GM19240 (cell line): ENCODE measurements at regions not wholly inside any gene's neighbourhood (a gene's known extent, or its start where the extent isn't known, plus 50 kb on each side); places are given as distances from the start of the nearest gene placed in this dataset.
A peak's percentile ranks its signal among the peaks of the same experiment; 100 is the strongest.

ENCODE experiments used
- DNase-seq: peaks from one replicate; pipeline ENCODE4 v3.0.0; 2011; ENCODE audit warnings: low spot score; ENCODE audit not compliant: insufficient read length

- no peak for DNase-seq
These were observed 153.0 kb upstream of the CAND1 start for GRCh38 chr12:67116134-67116533.

GRCh38 chr12:67122584-67122983 lies 146.6 kb upstream of the CAND1 start:
- DNase-seq, result no peak

- DNase-seq, result no peak
These were observed 131.9 kb upstream of the CAND1 start for GRCh38 chr12:67137256-67137655.

GRCh38 chr12:67141296-67142018 lies 127.7 kb upstream of the CAND1 start:
- no peak for DNase-seq

DNA sequence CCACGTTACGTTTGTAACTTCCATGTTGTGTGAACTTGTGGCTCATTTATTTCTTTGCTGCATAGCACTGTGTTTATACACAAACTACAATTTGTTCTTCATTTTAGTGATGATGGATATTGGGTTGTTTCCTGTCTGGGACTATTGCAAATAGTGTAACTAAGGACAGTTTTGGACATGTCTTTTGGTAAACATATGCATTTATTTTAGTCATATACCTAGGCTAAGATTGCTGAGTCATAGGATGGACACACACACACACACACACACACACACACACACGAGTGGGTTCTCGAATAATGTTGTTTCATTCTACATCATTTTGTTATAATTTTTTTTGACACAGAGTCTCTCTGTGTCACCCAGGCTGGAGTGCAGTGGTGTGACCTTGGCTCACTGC lies 123.5 kb upstream of the CAND1 start:
- no peak for DNase-seq

- no peak for DNase-seq
These were observed 122.1 kb upstream of the CAND1 start for GRCh38 chr12:67147030-67147429.

GRCh38 chr12:67147447-67147846 lies 121.7 kb upstream of the CAND1 start:
- DNase-seq, result no peak

DNA sequence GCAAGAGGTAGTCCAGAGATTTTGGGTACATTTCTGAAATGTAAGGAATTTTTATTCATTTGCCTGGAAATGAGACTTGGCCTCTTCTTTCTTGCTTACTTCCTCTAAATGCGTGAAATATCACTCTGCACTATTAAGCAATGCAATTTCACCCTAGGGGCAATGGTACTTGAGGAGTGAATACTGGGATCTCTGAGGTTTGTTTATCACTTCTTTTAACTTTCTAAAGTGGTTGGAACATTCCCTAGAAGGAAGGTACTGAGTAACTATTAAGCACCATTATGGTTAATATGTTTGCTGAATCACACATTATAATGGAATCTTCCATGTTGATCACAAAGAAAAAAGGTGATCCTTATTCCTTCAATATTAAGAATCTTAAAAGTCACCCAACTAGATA lies 120.9 kb upstream of the CAND1 start:
- DNase-seq, result no peak

GRCh38 chr12:67151886-67152285 lies 117.3 kb upstream of the CAND1 start:
- no peak for DNase-seq

GRCh38 chr12:67152451-67152850 lies 116.7 kb upstream of the CAND1 start:
- DNase-seq, result no peak

- no peak for DNase-seq
These were observed 114.3 kb upstream of the CAND1 start for GRCh38 chr12:67154901-67155300.

DNA sequence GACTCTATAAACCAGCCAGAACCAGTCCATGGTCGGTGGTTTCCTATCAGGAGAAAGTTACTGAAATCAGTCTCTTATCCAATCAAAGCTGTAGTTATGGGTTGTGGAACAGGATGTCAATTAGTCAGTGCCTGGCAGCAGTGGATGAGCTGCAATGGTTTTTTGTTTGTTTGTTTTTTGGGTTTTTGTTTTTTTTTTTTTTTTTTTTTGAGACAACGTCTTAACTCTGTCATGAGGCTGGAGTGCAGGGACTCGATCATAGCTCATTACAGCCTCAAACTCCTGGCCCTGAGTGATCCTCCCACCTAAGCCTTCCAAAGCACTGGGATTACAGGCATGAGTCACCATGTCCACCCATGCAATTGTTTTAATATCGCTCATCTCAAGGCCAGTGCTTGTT lies 113.3 kb upstream of the CAND1 start:
- no peak for DNase-seq

DNA sequence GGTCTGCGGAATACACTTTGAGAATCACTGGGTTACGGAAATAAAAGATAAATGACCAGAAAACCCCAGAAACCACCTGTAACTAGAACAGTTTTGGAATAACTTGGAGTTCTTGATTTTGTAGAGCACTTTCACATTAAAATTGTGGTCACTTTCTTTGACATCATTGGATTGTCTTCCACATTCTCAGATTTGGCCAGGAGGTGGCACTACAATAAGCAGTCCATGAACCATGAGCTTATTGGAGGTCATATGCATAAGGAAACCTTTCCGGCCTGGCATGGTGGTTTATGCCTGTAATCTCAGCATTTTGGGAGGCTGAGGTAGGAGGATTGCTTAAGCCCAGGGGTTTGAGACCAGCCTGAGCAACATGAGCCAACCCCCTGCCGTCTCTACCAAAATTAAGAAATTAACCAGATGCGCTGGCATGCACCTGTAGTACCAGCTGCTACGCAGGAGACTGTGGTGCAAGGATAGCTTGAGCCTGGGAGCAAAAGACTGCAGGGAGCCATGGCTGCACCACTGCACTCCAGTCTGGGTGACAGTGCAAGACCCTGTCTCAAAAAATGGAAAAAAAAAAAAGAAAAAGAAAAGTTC lies 107.7 kb upstream of the CAND1 start:
- DNase-seq, result peak; percentile 4

DNA sequence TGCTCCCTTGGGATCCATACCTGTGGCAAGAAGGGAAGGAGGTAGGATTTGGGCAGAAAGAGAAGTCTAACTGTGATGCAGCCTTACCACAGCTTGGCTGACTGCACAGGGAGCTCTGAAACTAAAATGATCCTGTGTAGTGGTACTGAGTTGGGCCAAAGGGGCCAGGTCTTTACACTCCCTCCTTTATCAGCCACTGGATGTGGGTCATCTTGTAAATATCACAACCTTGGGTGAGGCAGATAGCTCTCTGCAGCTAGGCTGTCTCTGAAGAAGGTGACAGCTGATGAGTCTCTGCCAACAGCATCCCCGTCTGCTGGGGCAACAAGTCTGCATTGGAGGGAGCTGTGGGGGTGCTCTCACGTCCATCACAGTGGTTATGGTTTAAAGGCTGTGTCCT lies 95.9 kb upstream of the CAND1 start:
- no peak for DNase-seq

GRCh38 chr12:67182551-67182950 lies 86.6 kb upstream of the CAND1 start:
- no peak for DNase-seq

DNA sequence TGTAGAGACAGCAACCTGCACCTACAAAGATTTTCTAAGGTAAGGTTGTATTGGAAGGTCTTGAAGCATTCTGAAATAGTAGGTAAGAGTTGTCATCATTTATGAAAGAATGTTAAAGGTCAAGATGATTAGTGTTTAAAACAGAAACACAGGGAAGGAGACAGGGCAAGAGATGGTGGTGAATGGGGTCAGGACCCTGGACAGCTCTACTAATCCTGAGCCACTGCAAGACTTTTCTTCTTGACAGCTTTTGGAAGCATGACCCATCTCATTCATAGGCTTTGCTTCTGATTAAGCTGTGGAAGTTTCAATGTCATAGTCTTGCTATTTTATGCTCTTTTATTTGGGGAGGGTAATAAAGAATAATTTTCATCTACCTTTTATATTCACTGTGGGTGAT lies 75.5 kb upstream of the CAND1 start:
- DNase-seq, result no peak

DNA sequence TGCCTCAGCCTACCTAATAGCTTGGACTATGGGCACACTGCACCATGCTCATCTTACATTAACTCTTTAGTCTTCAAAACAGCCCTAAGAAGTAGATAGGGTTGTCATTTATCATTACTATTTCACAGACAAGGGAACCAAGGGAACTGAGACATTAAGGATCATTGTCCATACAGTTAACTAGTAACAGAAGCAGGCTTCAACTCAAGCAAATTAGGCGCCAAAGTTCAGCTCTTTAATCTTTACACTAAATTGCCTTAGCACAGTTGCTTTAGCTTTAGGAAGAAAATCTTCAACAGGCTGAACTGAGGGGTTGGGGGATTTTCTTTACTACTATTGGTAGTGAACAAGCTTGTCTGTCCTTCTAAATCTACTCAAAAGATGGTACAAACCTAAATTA lies 68.8 kb upstream of the CAND1 start:
- no peak for DNase-seq

DNA sequence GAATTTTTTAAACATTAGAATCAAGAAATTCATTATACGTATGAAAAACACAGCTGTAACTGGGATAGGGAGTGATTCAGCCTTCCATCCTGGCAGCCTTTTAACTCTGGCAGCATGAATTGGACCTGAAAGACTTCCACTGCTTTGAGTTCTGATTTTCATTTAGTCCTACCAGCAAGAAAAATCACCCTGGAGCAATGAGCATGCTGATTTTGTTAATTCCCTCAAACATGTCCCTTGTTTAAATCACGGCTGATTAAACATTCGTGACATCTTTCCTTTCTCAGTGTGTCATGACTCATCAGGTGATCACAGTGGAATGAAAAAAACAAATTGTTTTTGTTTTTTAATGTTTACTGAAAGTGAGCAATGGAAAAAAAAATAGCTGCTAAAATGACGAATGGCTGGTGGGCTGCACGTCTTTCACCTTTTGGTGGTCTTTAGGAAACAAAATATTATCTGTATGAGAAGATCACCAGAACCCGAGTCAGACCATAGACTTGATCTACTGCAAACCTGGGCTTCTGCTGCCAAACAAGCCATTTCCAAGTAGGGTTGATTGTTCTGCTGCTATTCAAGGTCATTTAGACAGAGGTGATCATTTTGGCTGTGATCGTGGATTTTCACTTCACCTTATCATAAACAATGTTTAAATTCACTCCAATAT lies 67.0 kb upstream of the CAND1 start:
- no peak for DNase-seq

GRCh38 chr12:67202678-67203012 lies 66.5 kb upstream of the CAND1 start:
- DNase-seq, result no peak

DNA sequence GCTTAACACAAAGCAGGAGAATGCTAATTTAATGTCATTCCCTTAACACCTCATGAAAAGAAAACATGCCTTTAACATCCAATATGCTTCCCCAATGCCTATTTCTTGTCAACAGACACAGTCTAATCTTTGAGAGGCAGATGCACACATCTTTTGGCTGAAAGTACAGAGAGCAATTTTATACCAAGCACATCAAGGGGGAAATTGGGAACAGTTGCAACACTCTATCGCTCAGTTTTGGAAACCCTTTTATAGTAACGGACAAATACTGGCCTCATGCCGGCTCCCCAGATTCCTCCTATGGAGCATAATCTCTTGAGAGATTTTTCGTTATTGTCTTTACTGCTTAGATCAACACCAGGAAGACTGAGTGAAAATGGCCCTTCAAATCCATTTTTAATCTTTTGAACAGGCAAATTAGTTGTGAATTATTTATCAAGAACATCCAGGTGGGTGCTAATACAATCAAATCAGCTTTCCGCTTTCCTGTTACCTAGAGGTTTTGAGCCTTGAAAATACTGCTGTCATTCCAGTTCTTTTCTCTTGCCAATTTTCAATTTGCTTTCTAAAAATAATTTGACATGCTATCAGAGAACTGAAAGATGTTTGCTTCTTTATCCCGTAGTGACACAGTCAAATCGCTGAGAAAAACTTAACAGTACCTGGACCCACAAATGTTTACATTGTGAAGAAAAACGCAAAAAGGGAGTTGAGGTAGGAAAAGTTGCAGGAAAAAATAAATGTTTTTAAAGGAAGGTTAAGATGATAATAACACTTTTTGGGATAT lies 60.7 kb upstream of the CAND1 start:
- no peak for DNase-seq

- no peak for DNase-seq
These were observed 58.1 kb upstream of the CAND1 start for GRCh38 chr12:67211029-67211428.

DNA sequence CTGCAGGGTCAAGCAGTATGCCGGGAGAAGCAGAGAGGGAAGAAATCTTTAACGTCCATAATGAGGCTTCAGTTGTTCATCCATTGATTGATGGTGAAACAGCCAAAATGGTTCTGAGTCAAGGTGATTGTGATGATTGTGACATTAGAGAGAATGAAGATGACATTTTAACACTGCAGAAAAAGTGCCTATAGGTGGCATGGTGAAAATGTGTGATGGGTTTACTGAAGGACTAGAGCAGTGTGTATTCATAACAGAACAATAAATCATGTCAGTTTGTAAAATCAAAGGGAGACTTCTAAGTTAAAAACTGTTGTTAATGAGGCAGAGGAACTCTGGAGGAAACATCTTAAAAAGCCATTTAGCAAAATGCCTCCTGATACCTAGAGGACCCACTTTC lies 57.7 kb upstream of the CAND1 start:
- DNase-seq, result no peak
